Esophagus (tissue), 2 donors: ENCODE measurements at regions not wholly inside any gene's neighbourhood (a gene's known extent, or its start where the extent isn't known, plus 50 kb on each side); places are given as distances from the start of the nearest gene placed in this dataset.

ENCODE experiments used
- H3K27ac ChIP-seq, 2 donors: one replicate each; pipeline ENCODE4 v1.5.1; 2013; ENCODE audit warnings: low read depth in 2 of 2, mild to moderate bottlenecking in 2 of 2, inconsistent platforms in 1 of 2, low read length in 1 of 2, moderate library complexity in 1 of 2
- H3K27me3 ChIP-seq, 2 donors: one replicate each; pipeline ENCODE4 v1.6.1; 2013; ENCODE audit warnings: low read length in 2 of 2, control low read depth in 1 of 2, mild to moderate bottlenecking in 1 of 2; ENCODE audit not compliant: insufficient read depth in 2 of 2, control insufficient read depth in 1 of 2
- H3K36me3 ChIP-seq, 2 donors: one replicate each; pipeline ENCODE4 v1.6.1; 2013; ENCODE audit warnings: low read length in 1 of 2; ENCODE audit not compliant: control insufficient read depth in 2 of 2, insufficient read depth in 2 of 2
- H3K4me1 ChIP-seq, 2 donors: one replicate each; pipeline ENCODE4 v1.6.1; 2013; ENCODE audit warnings: low read length in 1 of 2; ENCODE audit not compliant: control insufficient read depth in 2 of 2, insufficient read depth in 2 of 2
- H3K4me3 ChIP-seq, 2 donors: one replicate each; pipeline ENCODE4 v1.5.1; 2013; ENCODE audit warnings: low read length in 2 of 2, mild to moderate bottlenecking in 2 of 2, low read depth in 1 of 2, moderate library complexity in 1 of 2
- H3K9me3 ChIP-seq, 2 donors: one replicate each; pipeline ENCODE4 v1.6.1; 2013; ENCODE audit warnings: mild to moderate bottlenecking in 2 of 2, low read depth in 1 of 2, low read length in 1 of 2, moderate library complexity in 1 of 2; ENCODE audit not compliant: control insufficient read depth in 2 of 2, insufficient read depth in 1 of 2
- WGBS, 2 donors: extraction: QIAGEN DNeasy Blood & Tissue Kit; methylation state at CpG; one replicate each; pipeline ENCODE4 v1.1.7; 2013; 5-methylcytosine and 5-hydroxymethylcytosine counted together
- donor health status: healthy with polysubstance abuse.
- donor health status: Bipolar disorder and iron deficiency.

DNA sequence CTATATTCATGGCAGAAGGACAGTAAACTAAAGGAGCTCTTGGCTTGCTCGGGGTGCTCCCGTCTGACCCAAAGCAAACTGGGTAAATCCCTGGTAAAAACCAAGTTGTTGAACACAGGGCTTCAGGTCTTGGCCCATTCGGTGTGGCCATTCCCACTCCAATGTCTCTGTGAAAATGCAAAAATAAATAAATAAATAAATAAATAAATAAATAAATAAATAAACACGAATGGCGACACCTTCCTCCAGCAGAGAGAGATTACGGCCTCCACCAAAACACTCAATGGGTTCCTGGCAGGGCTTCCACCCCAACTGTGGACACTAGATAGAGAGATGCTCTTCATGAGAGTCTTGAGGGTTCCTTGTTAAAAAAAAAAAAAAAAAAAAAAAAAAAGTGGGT, 325.3 kb downstream of the SOX9 start:
- Histone ChIP-seq H3K27me3 (no peaks in the 10 kb centered on the region), H3K9me3 (no peaks in the 10 kb centered on the region), H3K4me1 (peaks cover 0 to 4% of the 10 kb centered on the region in 2 donors), H3K27ac (no peak overlapping the region), H3K4me3 (no peak overlapping the region), H3K36me3 (no peaks in the 10 kb centered on the region)
- 88 to 91% methylated on average over 6 of the region's 6 CpGs for WGBS, 2 donors

DNA sequence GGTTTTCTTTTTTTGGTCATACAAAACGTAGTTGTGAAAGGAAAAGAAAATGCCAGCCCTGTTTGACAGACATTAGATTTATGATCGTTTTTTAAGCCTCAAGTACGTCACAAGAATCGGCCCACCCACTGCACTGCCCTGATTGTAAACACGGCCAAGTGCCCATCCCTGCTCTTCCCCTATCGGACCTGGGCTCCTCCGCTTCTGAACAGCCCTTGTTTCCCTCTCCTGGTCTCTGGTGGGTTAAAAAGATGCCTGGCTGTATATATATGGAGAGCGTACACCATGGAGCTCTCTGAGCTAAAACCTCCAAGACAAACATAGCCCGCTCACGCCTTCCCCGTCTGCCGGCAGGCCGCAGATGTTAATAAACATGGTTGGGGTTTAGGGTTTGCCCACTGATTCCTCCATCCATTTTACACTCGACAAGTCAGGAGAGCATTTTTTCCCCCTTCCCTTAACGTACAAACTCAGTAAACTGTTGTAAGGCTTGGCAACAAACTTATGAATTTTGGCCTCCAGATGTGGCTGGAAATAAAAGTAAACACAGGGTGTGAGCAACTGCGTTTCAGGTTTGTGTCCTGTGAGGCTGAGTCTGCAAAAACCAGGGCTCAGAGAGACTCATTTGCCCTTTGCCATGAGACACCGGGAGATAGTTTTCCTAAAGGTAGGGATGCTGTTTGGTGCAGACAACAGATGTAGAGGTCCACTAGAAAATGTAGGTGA, 325.9 kb downstream of the SOX9 start:
- Histone ChIP-seq H3K27me3 (no peaks in the 10 kb centered on the region), H3K36me3 (no peaks in the 10 kb centered on the region), H3K4me1 (peaks cover 0 to 4% of the 10 kb centered on the region in 2 donors), H3K27ac (peak overlapping the region in 1 of 2 donors; percentile 47), H3K4me3 (no peak overlapping the region), H3K9me3 (no peaks in the 10 kb centered on the region)
- WGBS, 2 donors = 39 to 50% methylated on average over 17 of the region's 17 CpGs

- peaks cover 0 to 4% of the 10 kb centered on the region in 2 donors for H3K4me1 ChIP-seq
- H3K27ac ChIP-seq = no peak overlapping the region
- H3K27me3 ChIP-seq = no peaks in the 10 kb centered on the region
- H3K36me3 ChIP-seq = no peaks in the 10 kb centered on the region
- WGBS, 2 donors = 81 to 84% methylated on average over 3 of the region's 3 CpGs
- no peaks in the 10 kb centered on the region for H3K9me3 ChIP-seq
- H3K4me3 ChIP-seq = no peak overlapping the region
These were observed 326.4 kb downstream of the SOX9 start for GRCh38 chr17:72447251-72447640.

DNA sequence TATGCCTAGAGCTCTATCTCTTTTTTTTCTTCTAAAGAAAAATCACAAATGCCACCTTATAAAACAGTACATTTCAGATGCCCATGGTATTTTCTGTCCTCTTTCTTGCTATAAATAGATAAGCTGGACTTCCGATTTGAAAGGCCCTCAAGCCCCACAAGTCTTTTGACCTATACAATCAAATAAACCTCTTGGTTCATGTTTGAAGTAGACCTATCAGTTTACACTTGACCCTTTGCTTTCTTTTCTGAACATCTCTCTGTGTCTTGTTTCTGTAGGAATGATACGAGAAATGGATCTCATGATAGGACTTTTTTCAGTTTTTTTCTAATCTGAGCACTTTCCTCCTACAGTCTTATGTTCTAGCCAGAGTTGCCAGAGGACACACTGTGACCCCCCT, 327.2 kb downstream of the SOX9 start:
- WGBS, 2 donors = 79% methylated on average over 2 of the region's 2 CpGs
- Histone ChIP-seq H3K9me3 (no peaks in the 10 kb centered on the region), H3K36me3 (no peaks in the 10 kb centered on the region), H3K27me3 (no peaks in the 10 kb centered on the region), H3K27ac (no peak overlapping the region), H3K4me1 (peaks cover 0 to 4% of the 10 kb centered on the region in 2 donors), H3K4me3 (no peak overlapping the region)

- Histone ChIP-seq H3K4me3 (no peak overlapping the region), H3K9me3 (no peaks in the 10 kb centered on the region), H3K27me3 (no peaks in the 10 kb centered on the region), H3K36me3 (no peaks in the 10 kb centered on the region), H3K27ac (no peak overlapping the region), H3K4me1 (peaks cover 2 to 3% of the 10 kb centered on the region in 2 donors)
- 60 to 67% methylated on average over 5 of the region's 5 CpGs for WGBS, 2 donors
These were observed 331.7 kb downstream of the SOX9 start for GRCh38 chr17:72452286-72453173.

DNA sequence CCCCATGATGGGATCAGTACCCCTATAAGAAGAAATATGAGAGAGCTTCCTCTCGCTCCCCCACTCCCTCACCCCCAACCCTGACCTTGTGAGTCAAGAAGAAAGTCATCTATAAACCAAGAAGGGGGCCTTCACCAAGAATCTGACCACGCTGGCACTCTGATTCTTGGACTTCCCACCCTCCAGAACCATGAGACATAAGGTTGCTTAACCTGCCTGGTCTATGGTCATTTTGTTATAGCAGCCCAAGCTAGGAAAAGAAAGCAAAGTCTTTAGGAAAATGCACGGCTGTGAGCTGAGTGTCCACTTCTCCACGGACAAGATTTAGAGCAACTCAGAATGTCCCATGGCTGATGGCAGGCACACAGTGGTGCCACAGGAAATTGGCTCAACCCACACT, 333.5 kb downstream of the SOX9 start:
- no peaks in the 10 kb centered on the region for H3K27me3 ChIP-seq
- H3K36me3 ChIP-seq = no peaks in the 10 kb centered on the region
- 92 to 93% methylated on average over 4 of the region's 4 CpGs for whole genome bisulfite sequencing, 2 donors
- H3K27ac ChIP-seq = no peak overlapping the region
- H3K4me1 ChIP-seq = peaks cover 2 to 3% of the 10 kb centered on the region in 2 donors
- no peak overlapping the region for H3K4me3 ChIP-seq
- no peaks in the 10 kb centered on the region for H3K9me3 ChIP-seq

GRCh38 chr17:72455562-72455961, 334.7 kb downstream of the SOX9 start:
- H3K4me3 ChIP-seq = no peak overlapping the region
- H3K36me3 ChIP-seq = no peaks in the 10 kb centered on the region
- H3K4me1 ChIP-seq = peaks cover 2 to 3% of the 10 kb centered on the region in 2 donors
- WGBS, 2 donors = 85 to 86% methylated on average over 8 of the region's 8 CpGs
- H3K9me3 ChIP-seq = no peaks in the 10 kb centered on the region
- H3K27me3 ChIP-seq = no peaks in the 10 kb centered on the region
- no peak overlapping the region for H3K27ac ChIP-seq

- no peak overlapping the region for H3K4me3 ChIP-seq
- no peaks in the 10 kb centered on the region for H3K27me3 ChIP-seq
- no peaks in the 10 kb centered on the region for H3K36me3 ChIP-seq
- H3K9me3 ChIP-seq = no peaks in the 10 kb centered on the region
- H3K4me1 ChIP-seq = peaks cover 2 to 3% of the 10 kb centered on the region in 2 donors
- 43 to 48% methylated on average over 4 of the region's 4 CpGs for WGBS, 2 donors
- H3K27ac ChIP-seq = peak overlapping the region in 1 of 2 donors; percentile 40
These were observed 335.3 kb downstream of the SOX9 start for GRCh38 chr17:72456075-72456474.

DNA sequence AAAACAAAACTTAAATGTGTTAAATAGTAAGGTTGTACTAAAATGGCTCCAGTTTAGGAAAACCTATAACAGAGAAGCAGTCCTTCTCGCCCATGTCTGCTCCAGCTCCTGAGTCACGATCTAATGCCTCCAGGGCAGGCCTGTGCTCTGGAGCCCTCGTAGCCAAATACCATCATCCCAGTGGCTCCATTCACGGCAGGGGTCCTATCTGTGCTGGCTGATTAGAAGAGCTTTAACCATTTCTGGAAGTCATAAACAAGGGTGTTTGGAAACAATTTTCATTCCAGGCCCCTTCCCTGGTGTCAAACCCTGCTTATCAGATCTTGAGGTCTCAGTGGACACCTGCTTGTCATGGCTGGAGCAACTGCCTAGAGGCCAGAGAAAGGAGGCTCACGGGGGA, 336.9 kb downstream of the SOX9 start:
- H3K27me3 ChIP-seq = no peaks in the 10 kb centered on the region
- H3K27ac ChIP-seq = no peak overlapping the region
- WGBS, 2 donors = 66 to 78% methylated on average over 5 of the region's 5 CpGs
- no peaks in the 10 kb centered on the region for H3K9me3 ChIP-seq
- no peaks in the 10 kb centered on the region for H3K36me3 ChIP-seq
- H3K4me1 ChIP-seq = peaks cover 3 to 6% of the 10 kb centered on the region in 2 donors
- H3K4me3 ChIP-seq = no peak overlapping the region
